Activated T-cell treated with anti-CD3 and anti-CD28 coated beads for 1 hour (primary cell): ENCODE measurements at regions not wholly inside any gene's neighbourhood (a gene's known extent, or its start where the extent isn't known, plus 50 kb on each side); places are given as distances from the start of the nearest gene placed in this dataset.

Experiments
- DNase-seq: peaks from one replicate; pipeline ENCODE4 v3.0.0-alpha.2; 2020; ENCODE audit warnings: low read depth

- no peak for DNase-seq
Observed at GRCh38 chr2:58558881-58559280, 317.8 kb upstream of the FANCL start.

GRCh38 chr2:58557176-58557575 lies 316.1 kb upstream of the FANCL start:
- DNase-seq, result no peak

- no peak for DNase-seq
Observed at GRCh38 chr2:58553937-58554336, 312.8 kb upstream of the FANCL start.

GRCh38 chr2:58553522-58553921 lies 312.4 kb upstream of the FANCL start:
- DNase-seq, result no peak

- DNase-seq, result no peak
Observed at GRCh38 chr2:58545300-58546280, 304.5 kb upstream of the FANCL start.

GRCh38 chr2:58543442-58543841 lies 302.3 kb upstream of the FANCL start:
- no peak for DNase-seq

GRCh38 chr2:58541511-58541910 lies 300.4 kb upstream of the FANCL start:
- no peak for DNase-seq

GRCh38 chr2:58540681-58541080 lies 299.6 kb upstream of the FANCL start:
- DNase-seq, result no peak

GRCh38 chr2:58539973-58540372 lies 298.8 kb upstream of the FANCL start:
- DNase-seq, result no peak

GRCh38 chr2:58535990-58536389 lies 294.9 kb upstream of the FANCL start:
- DNase-seq, result no peak

GRCh38 chr2:58535182-58535581 lies 294.1 kb upstream of the FANCL start:
- no peak for DNase-seq

GRCh38 chr2:58533376-58533775 lies 292.3 kb upstream of the FANCL start:
- DNase-seq, result no peak

- DNase-seq, result no peak
Observed at GRCh38 chr2:58532641-58533040, 291.5 kb upstream of the FANCL start.

- no peak for DNase-seq
Observed at GRCh38 chr2:58527647-58528046, 286.5 kb upstream of the FANCL start.

GRCh38 chr2:58521803-58522554 lies 280.9 kb upstream of the FANCL start:
- no peak for DNase-seq

GRCh38 chr2:58520903-58521302 lies 279.8 kb upstream of the FANCL start:
- no peak for DNase-seq

- DNase-seq, result no peak
Observed at GRCh38 chr2:58517881-58518280, 276.8 kb upstream of the FANCL start.

- no peak for DNase-seq
Observed at GRCh38 chr2:58516695-58517094, 275.6 kb upstream of the FANCL start.

GRCh38 chr2:58515827-58516573 lies 274.9 kb upstream of the FANCL start:
- no peak for DNase-seq

GRCh38 chr2:58514252-58514651 lies 273.1 kb upstream of the FANCL start:
- no peak for DNase-seq

- DNase-seq, result no peak
Observed at GRCh38 chr2:58512878-58513277, 271.8 kb upstream of the FANCL start.

- DNase-seq, result no peak
Observed at GRCh38 chr2:58508006-58508405, 266.9 kb upstream of the FANCL start.
